ENCODE measurements at regions not wholly inside any gene's neighbourhood (a gene's known extent, or its start where the extent isn't known, plus 50 kb on each side); places are given as distances from the start of the nearest gene placed in this dataset.
"Not testable (repeated sequence)": the region's sequence is repeated elsewhere in the genome, so short reads cannot be mapped to it uniquely, and the experiment has no call there.

DNA sequence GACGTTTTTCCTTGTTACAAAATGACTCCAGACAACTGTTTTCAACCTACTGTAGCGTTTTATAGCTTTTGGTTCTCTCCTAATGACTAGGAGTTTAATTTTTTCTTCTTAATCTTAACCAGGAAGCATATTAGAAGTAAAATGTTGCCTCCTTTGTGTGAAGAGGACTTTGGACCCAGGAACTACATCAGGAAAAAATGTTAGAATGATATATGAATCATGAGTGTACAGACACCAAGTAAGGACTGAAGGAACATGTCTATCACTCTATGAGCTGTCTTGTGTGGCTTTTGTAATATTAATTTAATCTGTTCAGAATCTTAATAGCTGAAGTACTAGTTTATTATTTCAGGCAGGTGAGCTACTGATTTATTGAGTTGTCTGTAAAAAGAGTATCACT, 71.0 kb upstream of the MARCKS start:
- DNase-seq (ENCODE audit: low read depth) = no peak
- no peak for TF ChIP-seq CTCF (IDR thresholded peaks at IDR 0.05; ENCODE audit: low read length, missing control alignments)
- H3K4me3 ChIP-seq (replicated peaks; ENCODE audit: low read depth, low read length) = no peak overlapping the region

DNA sequence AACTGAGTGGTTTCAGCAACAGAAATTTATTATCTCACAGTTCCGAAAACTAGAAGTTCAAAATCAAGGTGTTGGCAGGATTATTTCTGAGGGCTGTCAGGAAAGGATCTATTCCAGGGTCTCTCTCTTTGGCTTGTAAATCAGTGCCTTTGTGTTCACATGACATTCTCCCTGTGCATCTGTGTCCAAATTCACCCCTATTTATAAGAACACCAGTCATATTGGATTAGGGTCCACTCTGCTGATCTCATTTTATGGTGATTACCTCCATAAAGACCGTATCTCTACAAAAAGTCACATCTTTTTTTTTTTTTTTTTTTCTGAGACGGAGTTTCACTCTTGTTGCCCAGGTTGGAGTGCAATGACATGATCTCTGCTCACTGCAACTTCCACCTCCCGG, 68.6 kb upstream of the MARCKS start:
- H3K4me3 ChIP-seq (replicated peaks; ENCODE audit: low read depth, low read length) = no peak overlapping the region
- no peak for TF ChIP-seq CTCF (IDR thresholded peaks at IDR 0.05; ENCODE audit: low read length, missing control alignments)
- no peak for DNase-seq (ENCODE audit: low read depth)

DNA sequence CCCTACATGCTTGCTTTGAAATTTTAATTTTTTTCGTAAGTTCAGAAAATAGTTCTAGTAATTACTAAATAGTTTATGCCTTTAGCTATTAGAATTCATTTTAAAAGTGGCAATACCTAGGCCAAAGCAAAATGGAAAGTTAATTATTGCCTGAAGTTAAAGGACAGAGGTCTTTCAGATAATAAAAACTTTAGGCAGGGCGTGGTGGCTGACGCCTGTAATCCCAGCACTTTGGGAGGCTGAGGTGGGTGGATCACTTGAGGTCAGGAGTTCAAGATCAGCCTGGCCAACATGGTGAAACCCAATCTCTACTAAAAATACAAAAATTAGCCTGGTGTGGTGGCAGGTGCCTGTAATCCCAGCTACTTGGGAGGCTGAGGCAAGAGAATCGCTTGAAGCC, 65.9 kb upstream of the MARCKS start:
- DNase-seq (ENCODE audit: low read depth); H3K4me3 ChIP-seq (replicated peaks; ENCODE audit: low read depth, low read length): not testable (repeated sequence)

DNA sequence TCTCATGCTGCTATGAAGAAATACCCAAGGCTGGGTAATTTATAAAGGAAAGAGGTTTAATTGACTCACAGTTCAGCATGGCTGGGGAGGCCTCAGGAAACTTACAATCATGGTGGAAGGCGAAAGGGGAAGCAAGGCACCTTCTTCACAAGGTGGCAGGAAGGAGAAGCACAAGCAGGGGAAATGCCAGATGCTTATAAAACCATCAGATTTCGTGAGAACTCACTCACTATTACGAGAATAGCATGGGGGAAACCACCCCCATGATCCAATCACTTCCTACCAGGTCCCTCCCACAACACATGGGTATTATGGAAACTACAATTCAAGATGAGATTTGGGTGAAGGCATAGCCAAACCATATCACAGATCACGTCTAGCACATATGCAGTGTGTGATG, 61.8 kb upstream of the MARCKS start:
- not testable (repeated sequence) for H3K4me3 ChIP-seq (replicated peaks; ENCODE audit: low read depth, low read length); DNase-seq (ENCODE audit: low read depth)

- no peak overlapping the region for H3K4me3 ChIP-seq (replicated peaks; ENCODE audit: low read depth, low read length)
- DNase-seq (ENCODE audit: low read depth) = no peak
- no peak for TF ChIP-seq CTCF (IDR thresholded peaks at IDR 0.05; ENCODE audit: low read length, missing control alignments)
Measured at GRCh38 chr6:113796038-113796437, 61.1 kb upstream of the MARCKS start.

GRCh38 chr6:113802779-113803178, 54.4 kb upstream of the MARCKS start:
- no peak for TF ChIP-seq CTCF (IDR thresholded peaks at IDR 0.05; ENCODE audit: low read length, missing control alignments)
- no peak for DNase-seq (ENCODE audit: low read depth)
- H3K4me3 ChIP-seq (replicated peaks; ENCODE audit: low read depth, low read length) = no peak overlapping the region

DNA sequence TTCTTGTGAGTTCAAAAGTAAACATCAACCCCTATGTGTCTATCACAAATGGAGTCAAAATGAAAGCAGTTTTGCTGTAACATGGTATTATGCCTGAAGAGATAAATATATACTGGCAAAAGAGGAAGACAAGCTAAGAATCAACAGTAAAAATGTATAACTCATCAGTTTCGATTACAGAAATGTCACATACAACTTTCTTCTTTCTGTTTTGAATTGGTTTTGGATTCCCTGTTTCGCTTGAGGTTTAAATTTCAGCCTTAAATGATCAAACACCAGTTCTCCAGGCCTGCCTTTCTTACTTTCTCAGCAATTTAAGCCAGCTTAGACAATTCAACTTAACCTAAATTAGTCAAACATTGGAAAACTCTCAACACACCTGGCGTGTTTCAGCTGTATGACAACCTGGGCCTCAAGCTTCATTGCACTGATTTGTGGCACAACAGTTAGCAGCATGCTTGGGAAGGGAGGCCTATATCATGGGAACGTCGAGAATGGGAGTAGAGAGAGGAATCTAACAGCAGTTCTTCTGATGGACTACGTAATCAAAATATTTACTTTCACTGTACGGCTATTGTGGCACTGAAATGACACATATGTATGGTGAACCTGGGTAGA, 51.9 kb upstream of the MARCKS start:
- no peak for DNase-seq (ENCODE audit: low read depth)
- TF ChIP-seq CTCF (IDR thresholded peaks at IDR 0.05; ENCODE audit: low read length, missing control alignments) = no peak
- no peak overlapping the region for H3K4me3 ChIP-seq (replicated peaks; ENCODE audit: low read depth, low read length)

- TF ChIP-seq CTCF (IDR thresholded peaks at IDR 0.05; ENCODE audit: low read length, missing control alignments) = no peak
- no peak overlapping the region for H3K4me3 ChIP-seq (replicated peaks; ENCODE audit: low read depth, low read length)
- no peak for DNase-seq (ENCODE audit: low read depth)
Measured at GRCh38 chr6:113805811-113806495, 51.2 kb upstream of the MARCKS start.
